Ascending aorta (tissue), 2 donors: ENCODE measurements at regions not wholly inside any gene's neighbourhood (a gene's known extent, or its start where the extent isn't known, plus 50 kb on each side); places are given as distances from the start of the nearest gene placed in this dataset.

Experiments used
- DNase-seq, 2 donors: peaks; one replicate each; pipeline ENCODE4 v3.0.0-alpha.2; 2019; ENCODE audit warnings: low spot score in 2 of 2
- H3K27ac ChIP-seq, 2 donors: fragments of 200-600 bp; sonication (generic); one replicate each; pipeline ENCODE4 v1.5.1; 2016 to 2017; ENCODE audit warnings: mild to moderate bottlenecking in 1 of 2
- H3K27me3 ChIP-seq: fragments of 200-600 bp; sonication (generic); one replicate; pipeline ENCODE4 v1.5.1; 2017
- H3K36me3 ChIP-seq, 2 donors: fragments of 200-600 bp; sonication (generic); one replicate each; pipeline ENCODE4 v1.5.1; 2016
- H3K4me1 ChIP-seq, 2 donors: fragments of 200-600 bp; sonication (generic); one replicate each; pipeline ENCODE4 v1.5.1; 2016 to 2017; ENCODE audit warnings: mild to moderate bottlenecking in 1 of 2
- H3K4me3 ChIP-seq, 2 donors: fragments of 200-600 bp; sonication (generic); one replicate each; pipeline ENCODE4 v1.5.1; 2016 to 2017; ENCODE audit warnings: mild to moderate bottlenecking in 1 of 2
- H3K9me3 ChIP-seq, 2 donors: fragments of 200-600 bp; sonication (generic); one replicate each; pipeline ENCODE4 v1.5.1; 2016
- intact Hi-C: fragments of 100-400 bp; cut with DNase I; formaldehyde crosslinking; loops from one replicate; pipeline ENCODE4 v1.15.1; 2023
- TF ChIP-seq, protein P1 (sequence below), 3 experiments: fragments of 200-600 bp in 2 of 3; fragments of 450-650 bp in 1 of 3; sonication (generic) in 2 of 3; IDR thresholded peaks; one replicate each; pipeline ENCODE4 v1.5.1; 2016 to 2019; ENCODE audit warnings: antibody characterized with exemption in 3 of 3, mild to moderate bottlenecking in 1 of 3, moderate library complexity in 1 of 3

GRCh38 chr4:163878336-163879121 lies 384.0 kb downstream of the TMA16 start:
- TF ChIP-seq, protein P1, sequence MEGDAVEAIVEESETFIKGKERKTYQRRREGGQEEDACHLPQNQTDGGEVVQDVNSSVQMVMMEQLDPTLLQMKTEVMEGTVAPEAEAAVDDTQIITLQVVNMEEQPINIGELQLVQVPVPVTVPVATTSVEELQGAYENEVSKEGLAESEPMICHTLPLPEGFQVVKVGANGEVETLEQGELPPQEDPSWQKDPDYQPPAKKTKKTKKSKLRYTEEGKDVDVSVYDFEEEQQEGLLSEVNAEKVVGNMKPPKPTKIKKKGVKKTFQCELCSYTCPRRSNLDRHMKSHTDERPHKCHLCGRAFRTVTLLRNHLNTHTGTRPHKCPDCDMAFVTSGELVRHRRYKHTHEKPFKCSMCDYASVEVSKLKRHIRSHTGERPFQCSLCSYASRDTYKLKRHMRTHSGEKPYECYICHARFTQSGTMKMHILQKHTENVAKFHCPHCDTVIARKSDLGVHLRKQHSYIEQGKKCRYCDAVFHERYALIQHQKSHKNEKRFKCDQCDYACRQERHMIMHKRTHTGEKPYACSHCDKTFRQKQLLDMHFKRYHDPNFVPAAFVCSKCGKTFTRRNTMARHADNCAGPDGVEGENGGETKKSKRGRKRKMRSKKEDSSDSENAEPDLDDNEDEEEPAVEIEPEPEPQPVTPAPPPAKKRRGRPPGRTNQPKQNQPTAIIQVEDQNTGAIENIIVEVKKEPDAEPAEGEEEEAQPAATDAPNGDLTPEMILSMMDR (IDR thresholded peaks at IDR 0.05), result no peak
- intact Hi-C loops, result no loop called here
- no peak for DNase-seq
- Histone ChIP-seq H3K9me3 (no peaks in the 10 kb centered on the region), H3K27ac (no peak overlapping the region), H3K4me1 (no peaks in the 10 kb centered on the region), H3K27me3 (no peaks in the 10 kb centered on the region), H3K36me3 (no peaks in the 10 kb centered on the region), H3K4me3 (no peak overlapping the region)

DNA sequence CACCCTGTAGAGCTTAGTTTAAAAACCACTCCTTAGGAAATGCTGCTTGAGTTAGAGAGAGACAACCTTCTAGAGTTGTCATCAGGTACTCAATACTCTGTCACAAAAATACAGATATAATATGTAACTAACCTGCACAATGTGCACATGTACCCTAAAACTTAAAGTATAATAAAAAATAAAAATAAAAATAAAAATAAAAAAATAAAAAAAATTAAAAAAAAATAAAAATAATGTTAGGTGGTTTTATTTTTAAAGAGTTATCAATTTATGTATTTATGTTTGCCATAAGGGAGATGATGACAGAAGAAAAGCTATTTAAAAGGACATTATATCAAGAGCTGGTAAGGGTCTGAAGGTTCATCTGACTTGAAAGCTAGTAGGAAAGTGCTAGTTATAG lies 397.9 kb downstream of the TMA16 start:
- no peaks in the 10 kb centered on the region for H3K27me3 ChIP-seq
- no peak for DNase-seq
- H3K4me1 ChIP-seq, result no peaks in the 10 kb centered on the region
- intact Hi-C loops, result no loop called here
- no peak overlapping the region for H3K4me3 ChIP-seq
- no peak overlapping the region for H3K27ac ChIP-seq
- no peaks in the 10 kb centered on the region for H3K36me3 ChIP-seq
- TF ChIP-seq, protein P1 (IDR thresholded peaks at IDR 0.05), result no peak
- peaks cover 0 to 3% of the 10 kb centered on the region in 2 donors for H3K9me3 ChIP-seq

- TF ChIP-seq, protein P1 (IDR thresholded peaks at IDR 0.05), result no peak
- Histone ChIP-seq H3K27me3 (no peaks in the 10 kb centered on the region), H3K4me1 (no peaks in the 10 kb centered on the region), H3K9me3 (peaks cover 0 to 5% of the 10 kb centered on the region in 2 donors), H3K36me3 (no peaks in the 10 kb centered on the region), H3K4me3 (no peak overlapping the region), H3K27ac (no peak overlapping the region)
- no peak for DNase-seq
- intact Hi-C loops, result no loop called here
Measured at GRCh38 chr4:163895378-163896005, 401.0 kb downstream of the TMA16 start.

- no peak for DNase-seq
- Histone ChIP-seq H3K36me3 (no peaks in the 10 kb centered on the region), H3K9me3 (peaks cover 0 to 5% of the 10 kb centered on the region in 2 donors), H3K4me3 (no peak overlapping the region), H3K27me3 (no peaks in the 10 kb centered on the region), H3K27ac (no peak overlapping the region), H3K4me1 (no peaks in the 10 kb centered on the region)
- TF ChIP-seq, protein P1 (IDR thresholded peaks at IDR 0.05), result no peak
- intact Hi-C loops, result no loop called here
Measured at GRCh38 chr4:163901319-163901718, 406.8 kb downstream of the TMA16 start.

DNA sequence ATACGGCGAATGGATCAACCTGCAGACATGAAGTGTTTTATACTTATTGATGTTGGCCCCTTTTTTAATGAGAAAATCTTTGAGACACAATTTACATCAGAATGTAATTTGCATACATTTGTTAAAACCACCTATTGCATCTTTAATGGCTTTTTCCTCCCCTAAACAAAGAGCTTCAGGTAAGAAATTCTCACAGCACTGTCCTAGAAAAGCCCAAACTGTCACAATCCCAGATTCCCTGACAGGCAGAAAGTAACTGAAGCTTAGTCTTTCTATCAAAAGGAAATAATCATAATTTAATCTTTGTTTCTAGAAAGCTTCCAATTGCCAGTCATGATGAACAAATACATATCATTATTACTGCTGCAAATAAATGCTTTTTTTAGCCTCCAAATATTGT lies 407.9 kb downstream of the TMA16 start:
- no peak overlapping the region for H3K27ac ChIP-seq
- intact Hi-C loops, result no loop called here
- DNase-seq, result no peak
- H3K27me3 ChIP-seq, result no peaks in the 10 kb centered on the region
- no peaks in the 10 kb centered on the region for H3K36me3 ChIP-seq
- H3K4me3 ChIP-seq, result no peak overlapping the region
- peaks cover 0 to 2% of the 10 kb centered on the region in 2 donors for H3K9me3 ChIP-seq
- TF ChIP-seq, protein P1 (IDR thresholded peaks at IDR 0.05), result no peak
- no peaks in the 10 kb centered on the region for H3K4me1 ChIP-seq
